Activated CD4-positive, alpha-beta T cell treated with anti-CD3 and anti-CD28 coated beads for 1 hour (primary cell): ENCODE measurements at regions not wholly inside any gene's neighbourhood (a gene's known extent, or its start where the extent isn't known, plus 50 kb on each side); places are given as distances from the start of the nearest gene placed in this dataset.

Source experiments
- DNase-seq: peaks from one replicate; pipeline ENCODE4 v3.0.0-alpha.2; 2020

GRCh38 chr2:105592288-105592687 is 152.4 kb upstream of the NCK2 start:
- DNase-seq, result no peak

- no peak for DNase-seq
Measured at GRCh38 chr2:105590780-105591660, 153.7 kb upstream of the NCK2 start.

- DNase-seq, result no peak
Measured at GRCh38 chr2:105588581-105588980, 156.1 kb upstream of the NCK2 start.

- no peak for DNase-seq
Measured at GRCh38 chr2:105587637-105588036, 157.1 kb upstream of the NCK2 start.

- no peak for DNase-seq
Measured at GRCh38 chr2:105584435-105585010, 160.2 kb upstream of the NCK2 start.

- DNase-seq, result no peak
Measured at GRCh38 chr2:105582952-105583660, 161.6 kb upstream of the NCK2 start.

- DNase-seq, result no peak
Measured at GRCh38 chr2:105581555-105581944, 163.2 kb upstream of the NCK2 start.

- no peak for DNase-seq
Measured at GRCh38 chr2:105580870-105581554, 163.7 kb upstream of the NCK2 start.

GRCh38 chr2:105580216-105580615 is 164.5 kb upstream of the NCK2 start:
- DNase-seq, result no peak

GRCh38 chr2:105578166-105578565 is 166.5 kb upstream of the NCK2 start:
- no peak for DNase-seq

GRCh38 chr2:105577762-105578161 is 166.9 kb upstream of the NCK2 start:
- DNase-seq, result no peak

- no peak for DNase-seq
Measured at GRCh38 chr2:105576440-105577241, 168.1 kb upstream of the NCK2 start.

- DNase-seq, result no peak
Measured at GRCh38 chr2:105576050-105576439, 168.7 kb upstream of the NCK2 start.

GRCh38 chr2:105575499-105576025 is 169.2 kb upstream of the NCK2 start:
- no peak for DNase-seq

- no peak for DNase-seq
Measured at GRCh38 chr2:105574796-105575344, 169.8 kb upstream of the NCK2 start.

- no peak for DNase-seq
Measured at GRCh38 chr2:105573910-105574655, 170.6 kb upstream of the NCK2 start.

GRCh38 chr2:105573490-105573889 is 171.2 kb upstream of the NCK2 start:
- no peak for DNase-seq

- no peak for DNase-seq
Measured at GRCh38 chr2:105571445-105571987, 172.7 kb upstream of the FHL2 start.

GRCh38 chr2:105570757-105571156 is 171.9 kb upstream of the FHL2 start:
- no peak for DNase-seq

GRCh38 chr2:105570326-105570725 is 171.5 kb upstream of the FHL2 start:
- no peak for DNase-seq

- no peak for DNase-seq
Measured at GRCh38 chr2:105569606-105570005, 170.8 kb upstream of the FHL2 start.
